Stimulated activated CD4-positive, alpha-beta T cell treated with anti-CD3 and anti-CD28 coated beads, TNF-alpha, amount 100 ng/mL, for 24 hours (primary cell): ENCODE measurements at regions not wholly inside any gene's neighbourhood (a gene's known extent, or its start where the extent isn't known, plus 50 kb on each side); places are given as distances from the start of the nearest gene placed in this dataset.

Source experiments
- DNase-seq, 3 experiments: peaks; one replicate each; pipeline ENCODE4 v3.0.0-alpha.2; 2020; ENCODE audit warnings: low read depth in 3 of 3

DNA sequence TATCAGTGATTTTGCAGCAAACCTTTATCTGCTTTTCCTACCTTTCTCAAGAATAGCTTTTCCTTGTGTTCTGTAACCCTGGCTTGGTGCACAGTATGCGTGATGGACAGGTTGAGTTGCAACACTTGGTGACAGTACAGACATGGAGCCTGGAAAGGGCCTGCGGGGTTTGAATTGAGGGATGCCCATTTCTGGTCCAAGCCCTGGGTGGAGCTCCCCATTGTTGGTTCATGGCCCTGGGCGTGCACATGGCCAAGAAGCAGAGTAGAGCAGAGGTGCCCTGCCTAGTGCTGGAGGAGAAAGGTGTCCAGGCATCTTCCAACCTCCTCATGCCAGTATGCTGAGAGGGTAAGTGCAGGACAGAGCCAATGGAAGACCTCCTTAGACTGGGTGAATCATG is 106.6 kb upstream of the MKLN1 start:
- no peak for DNase-seq

DNA sequence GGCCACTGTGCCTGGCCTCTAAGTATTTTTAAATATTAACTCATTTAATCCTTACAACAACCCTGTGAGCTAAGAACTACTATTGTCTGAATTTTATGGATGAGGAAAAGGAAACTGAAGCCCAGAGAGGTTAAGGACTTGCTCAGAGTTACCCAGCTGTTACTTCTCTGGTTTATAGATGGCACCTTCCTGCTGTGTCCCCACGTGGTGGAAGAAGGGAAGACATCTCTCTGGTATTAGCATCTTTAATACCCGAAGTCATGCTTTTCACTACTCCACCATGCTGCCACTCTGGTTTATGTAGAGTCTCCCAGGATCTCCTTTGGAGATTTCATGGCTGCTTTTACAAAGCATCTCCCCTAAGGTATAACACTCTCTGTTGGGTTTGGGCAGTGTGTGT is 105.5 kb upstream of the MKLN1 start:
- DNase-seq = no peak

DNA sequence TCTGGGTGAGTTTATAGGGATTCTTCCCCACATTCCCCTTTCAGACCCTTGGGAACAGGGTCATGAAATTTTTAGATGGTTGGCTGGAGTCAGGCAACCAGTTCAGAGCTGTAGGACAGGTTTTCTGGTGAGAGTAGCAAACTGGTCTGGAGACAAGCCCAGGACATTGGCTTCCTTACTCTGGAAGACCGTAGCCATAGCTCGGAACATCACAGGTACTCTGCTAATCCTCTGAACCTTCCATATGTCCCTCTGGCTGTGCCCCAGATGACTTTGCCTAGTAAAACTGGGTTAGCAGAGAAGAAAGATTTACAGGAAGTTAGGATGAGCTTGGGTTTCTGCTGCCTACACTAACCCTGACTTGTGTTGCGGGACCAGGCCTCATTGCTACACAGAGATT is 104.5 kb upstream of the MKLN1 start:
- no peak for DNase-seq

DNA sequence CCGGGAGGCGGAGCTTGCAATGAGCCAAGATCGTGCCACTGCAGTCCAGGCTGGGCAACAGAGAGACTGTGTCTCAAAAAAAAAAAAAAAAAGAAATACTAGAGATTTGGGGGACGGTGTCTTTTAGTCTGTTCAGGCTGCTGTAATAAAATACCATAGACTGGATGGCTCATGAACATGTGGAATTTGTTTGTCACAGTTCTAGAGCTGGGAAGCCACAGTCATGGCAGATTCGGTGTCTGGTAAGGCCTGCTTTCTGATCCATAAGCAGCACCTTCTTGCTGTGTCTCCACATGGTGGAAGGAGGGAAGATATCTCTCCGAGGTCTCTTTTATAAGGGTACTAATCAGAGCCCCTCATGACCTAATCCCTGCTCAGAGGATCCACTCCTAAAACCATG is 102.7 kb upstream of the MKLN1 start:
- DNase-seq = no peak

DNA sequence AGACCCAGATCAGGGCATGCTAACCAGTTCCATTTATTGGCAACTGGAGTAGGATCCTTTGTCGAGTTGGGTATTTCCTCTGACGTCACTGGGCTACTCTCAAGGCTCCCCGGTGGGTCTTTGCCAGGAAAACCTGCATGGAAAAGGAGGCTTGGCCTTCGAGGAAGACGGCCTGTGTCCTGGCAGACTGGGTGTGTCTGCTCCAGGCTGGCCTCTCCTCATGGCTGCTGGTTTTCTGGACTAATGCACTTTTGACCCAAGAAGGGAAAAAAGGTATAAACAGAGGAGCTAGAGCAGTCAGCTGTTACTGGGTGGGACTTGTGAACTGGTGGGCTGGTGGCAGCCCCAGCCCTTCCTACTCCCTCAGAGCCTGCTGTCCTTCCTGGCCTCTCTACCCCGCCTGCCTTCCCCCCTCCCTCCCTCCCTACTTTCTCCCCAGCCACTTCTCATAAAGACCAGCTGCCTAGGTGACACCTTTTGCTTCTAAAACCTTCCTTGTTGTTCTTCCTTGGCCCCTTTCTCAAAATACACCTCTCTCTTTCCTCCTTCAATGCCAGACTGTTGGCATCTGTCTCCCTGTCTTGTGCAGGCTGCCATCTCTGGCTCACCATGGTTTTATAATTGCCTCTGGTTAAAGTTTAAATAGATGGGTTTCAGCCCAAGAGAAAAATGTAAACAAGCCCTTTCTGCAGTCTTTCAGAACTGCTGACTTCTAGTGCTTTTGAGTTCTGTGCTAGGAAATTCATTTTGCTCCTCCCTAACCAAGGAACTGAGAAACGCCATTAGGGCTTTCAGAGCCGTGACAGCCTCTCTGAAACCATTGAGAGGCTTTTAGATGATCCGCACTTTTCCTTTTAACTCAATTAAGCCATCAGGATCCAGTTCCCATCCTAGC is 101.8 kb upstream of the MKLN1 start:
- no peak for DNase-seq

DNA sequence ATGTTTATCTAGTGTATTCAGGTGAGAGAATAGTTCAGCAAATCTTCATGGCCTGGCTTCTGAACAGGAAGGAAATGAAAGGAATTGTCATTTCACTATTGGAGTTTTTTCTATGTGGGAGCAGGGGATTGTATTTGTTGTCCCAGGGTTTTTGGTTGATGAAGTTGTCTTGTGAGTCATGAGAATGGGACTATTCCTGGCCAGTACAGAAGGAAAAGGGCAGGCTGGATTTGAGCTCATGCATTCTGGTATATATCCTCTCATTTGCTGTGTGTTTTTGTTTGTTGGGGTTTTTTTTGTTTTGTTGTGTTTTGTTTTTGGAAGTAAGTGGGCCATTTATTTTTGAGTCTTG is 101.2 kb upstream of the MKLN1 start:
- DNase-seq = no peak

DNA sequence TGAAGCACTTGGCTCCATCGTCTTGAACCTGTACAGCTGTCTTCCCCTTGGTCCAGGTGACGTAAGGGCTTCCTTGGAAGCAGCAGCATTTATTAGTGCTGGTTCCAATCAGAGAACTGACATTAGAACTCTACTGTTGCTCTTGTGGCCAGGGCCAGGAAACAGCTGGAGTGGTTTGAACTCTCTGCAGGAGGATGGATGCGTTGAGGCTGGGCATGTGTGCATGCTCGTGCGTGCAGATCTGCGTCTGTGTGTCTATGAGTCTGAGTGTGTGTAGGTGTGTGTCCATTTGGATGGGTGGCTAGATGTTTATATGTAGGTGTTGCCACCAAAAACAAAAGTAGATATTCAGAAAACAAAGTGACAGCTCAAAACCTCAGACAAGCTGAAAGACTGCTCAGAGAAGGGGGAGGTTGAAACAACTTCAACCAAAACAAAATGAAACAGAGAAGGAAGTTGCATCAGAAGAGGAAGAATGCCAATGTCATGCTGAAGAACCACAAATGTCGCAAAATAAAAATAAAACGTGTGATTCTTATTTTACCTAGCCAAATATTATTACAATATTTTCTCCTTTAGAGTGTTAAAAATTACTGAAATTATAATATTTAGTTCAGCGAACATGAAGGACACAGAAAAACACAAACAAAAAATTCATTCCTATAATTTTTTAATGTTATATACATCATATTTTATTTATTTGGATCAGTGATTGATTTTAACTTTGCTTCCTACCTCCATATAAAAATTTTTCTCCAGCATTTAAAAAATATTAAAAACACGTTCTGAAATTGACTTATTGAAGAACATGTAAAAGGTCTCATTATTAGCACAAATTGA is 96.1 kb upstream of the MKLN1 start:
- DNase-seq = peak; percentile 25 to 55 (median 48)

DNA sequence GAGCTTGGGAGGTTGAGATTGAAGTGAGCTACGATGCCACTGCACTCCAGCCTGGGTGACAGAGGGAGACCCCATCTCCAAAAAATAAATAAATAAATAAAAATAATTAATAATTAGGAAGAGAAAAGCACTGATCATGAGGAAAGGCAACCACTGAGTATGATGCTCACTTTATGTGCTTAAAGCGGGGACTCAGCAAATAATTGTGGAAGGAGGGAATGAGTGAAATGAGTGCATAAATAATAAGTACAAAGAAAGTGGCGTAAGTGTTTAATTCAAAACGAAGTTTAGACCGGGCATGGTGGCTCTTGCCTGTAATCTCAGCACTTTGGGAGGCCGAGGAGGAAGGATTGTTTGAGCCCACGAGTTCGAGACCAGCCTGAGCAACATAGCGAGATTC is 94.9 kb upstream of the MKLN1 start:
- no peak for DNase-seq

DNA sequence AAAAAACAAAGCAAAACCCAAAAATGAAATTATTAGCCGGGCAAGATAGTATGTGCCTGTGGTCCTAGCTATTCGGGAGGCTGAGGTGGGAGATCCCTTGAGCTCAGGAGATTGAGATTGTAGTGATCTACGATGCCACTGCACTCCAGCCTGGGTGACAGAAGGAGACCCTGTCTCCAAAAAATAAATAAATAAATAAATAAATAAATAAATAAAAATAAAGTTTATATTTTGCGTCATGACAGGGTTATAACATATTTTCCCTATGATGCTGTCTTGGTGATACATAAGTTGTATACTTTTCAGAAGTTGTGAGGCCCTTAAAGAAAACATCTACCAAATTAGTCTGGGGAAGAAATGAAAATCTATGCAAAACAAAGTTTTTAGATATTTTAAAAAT is 94.5 kb upstream of the MKLN1 start:
- no peak for DNase-seq

DNA sequence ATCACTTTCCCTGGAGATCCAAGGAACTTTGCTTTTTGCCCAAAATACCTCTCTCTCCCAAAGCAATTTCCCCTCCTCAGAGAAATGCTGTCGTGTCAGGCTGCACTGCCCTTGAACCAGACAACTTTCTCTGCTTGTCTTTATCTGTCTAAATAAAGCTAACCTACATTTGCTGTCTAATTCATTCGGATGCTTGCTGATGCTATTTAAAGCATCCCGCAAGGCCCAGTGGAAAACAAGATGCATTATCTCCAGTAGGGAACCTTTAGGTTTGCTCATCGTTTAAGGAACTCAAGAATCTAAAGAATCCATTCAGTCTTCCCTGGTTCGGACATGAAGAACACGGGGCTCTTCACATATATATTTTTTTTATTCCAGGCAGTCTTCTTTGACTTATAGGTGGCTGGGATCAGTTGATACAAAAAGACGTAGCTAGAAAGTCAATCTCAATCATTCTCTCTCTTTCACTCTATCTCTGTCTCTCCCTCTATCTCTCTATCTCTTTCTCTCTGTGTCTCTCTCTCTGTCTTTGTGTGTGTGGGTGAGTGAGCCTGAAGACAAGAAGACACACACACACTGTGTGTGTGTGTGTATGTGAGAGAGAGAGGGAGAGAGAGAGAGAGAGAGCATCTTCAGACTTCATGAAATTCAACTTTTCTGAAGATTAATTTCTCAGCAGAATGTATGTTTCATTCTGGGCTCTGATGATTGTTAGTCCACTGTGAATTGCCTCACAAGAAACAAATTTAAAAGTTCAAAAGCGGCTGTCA is 92.8 kb upstream of the MKLN1 start:
- DNase-seq = no peak

DNA sequence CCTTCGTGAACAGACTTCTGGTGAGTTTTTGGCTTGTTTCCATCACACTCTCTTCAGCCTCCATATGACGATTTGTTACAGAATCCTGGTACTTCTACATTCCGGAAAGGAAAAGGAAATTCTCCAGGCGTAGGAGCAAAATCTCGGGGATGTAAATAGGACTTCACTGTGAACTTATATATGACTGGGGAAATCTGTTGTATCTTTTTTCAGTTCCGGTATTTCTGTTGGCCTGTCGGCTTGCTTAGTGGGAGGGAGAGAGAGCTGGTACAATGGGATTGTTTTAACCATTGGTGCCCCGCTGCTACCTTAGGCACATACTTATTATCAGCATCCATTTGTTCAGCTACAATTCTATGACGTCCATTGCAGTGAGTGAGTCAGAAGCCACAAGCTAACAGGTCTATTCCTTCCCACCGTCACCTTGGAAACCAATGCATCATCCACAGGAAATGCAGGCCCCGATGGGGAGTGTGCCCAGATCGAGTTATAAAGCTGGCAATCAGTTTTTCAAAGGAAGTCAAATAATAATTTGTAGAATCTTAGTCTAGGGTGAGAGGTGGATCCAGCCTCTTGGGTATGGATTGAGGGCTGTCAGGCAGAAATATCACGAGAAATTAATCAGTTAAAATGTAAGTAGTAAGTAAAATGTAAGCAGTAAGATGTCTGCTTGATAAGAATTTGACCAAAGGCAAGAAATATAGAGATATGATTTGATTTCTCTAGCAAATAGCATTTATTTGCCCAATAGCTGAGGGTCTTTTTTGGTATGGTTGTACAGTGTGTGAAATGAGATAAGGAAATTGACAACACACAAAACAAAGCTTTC is 92.0 kb upstream of the MKLN1 start:
- peak; percentile 55 to 74 (median 64) for DNase-seq

DNA sequence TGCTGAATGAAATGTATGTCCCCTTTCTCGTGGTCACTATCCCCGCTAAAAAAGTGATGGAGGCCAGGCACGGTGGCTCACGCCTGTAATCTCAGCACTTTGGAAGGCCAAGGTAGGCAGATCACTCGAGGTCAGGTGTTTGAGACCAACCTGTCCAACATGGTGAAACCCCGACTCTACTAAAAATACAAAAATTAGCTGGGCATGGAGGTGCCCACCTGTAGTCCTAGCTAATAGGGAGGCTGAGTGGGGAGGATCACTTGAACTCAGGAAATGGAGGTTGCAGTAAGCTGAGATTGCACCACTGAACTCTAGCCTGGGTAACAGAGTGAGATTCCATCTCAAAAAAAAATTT is 91.4 kb upstream of the MKLN1 start:
- DNase-seq = no peak

DNA sequence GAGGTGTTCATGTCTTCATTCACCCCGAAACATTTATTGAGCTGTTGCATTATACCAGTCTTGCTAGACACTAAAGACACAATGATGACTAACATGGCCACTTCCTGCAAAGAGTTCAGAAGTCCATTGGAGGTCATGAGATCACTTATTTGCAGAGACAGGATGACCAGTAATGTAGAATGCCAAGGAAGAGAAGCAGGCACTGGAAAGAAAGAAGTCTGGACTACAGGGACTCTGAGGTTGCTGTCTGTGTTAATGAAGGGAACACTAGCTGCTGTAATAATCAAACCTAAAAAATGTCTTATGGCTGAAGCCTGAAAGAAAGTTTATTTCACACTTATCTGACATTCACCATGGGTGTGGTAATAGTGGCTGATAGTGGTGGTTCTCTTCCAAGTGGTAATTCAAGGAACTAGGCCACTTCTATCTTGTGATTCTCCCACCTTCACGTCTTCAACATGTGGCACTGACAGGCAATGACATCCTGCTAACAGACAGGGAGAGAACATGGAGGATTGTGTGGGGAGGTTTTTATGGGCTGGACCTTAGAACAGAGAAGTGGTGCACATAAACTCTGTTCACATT is 89.2 kb upstream of the MKLN1 start:
- no peak for DNase-seq

DNA sequence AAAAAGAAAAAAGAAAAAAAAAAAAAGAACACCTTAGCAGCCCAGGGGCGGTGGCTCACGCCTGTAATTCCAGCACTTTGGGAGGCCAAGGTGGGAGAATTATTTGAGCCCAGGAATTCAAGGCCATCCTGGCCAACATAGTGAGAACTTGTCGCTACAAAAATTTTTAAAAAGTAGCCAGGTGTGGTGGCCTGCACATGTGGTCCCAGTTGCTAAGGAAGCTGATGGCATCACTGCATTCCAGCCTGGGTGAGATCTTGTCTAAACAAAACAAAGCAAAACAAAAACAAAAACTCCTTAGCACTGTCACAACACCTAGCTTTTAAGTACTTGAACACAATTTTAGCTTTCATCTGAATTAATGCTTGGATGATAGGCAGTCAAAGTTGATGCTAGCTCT is 86.3 kb upstream of the MKLN1 start:
- DNase-seq = no peak

DNA sequence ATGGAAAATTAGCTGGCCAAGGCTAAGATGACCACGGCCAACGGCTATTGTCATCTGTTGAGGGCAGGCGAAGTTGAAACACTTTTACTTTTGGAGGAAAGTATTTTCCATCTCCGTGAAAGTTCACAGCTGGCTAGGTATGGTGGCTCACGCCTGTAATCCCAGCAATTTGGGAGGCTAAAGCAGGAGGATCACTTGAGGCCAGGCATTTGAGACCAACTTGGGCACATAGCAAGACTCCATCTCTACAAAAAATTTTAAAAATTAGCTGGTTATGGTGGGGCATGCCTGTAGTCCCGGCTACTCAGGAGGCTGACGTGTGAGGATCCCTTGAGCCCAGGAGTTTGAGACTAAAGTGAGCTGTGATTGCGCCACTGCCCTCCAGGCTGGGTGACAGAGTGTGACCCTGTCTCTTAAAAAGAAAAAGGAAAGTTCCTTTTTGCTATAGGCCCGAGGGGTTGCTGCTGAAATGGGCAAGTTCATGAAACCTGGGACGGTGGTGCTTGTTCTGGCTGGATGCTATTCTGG is 85.5 kb upstream of the MKLN1 start:
- DNase-seq = no peak

DNA sequence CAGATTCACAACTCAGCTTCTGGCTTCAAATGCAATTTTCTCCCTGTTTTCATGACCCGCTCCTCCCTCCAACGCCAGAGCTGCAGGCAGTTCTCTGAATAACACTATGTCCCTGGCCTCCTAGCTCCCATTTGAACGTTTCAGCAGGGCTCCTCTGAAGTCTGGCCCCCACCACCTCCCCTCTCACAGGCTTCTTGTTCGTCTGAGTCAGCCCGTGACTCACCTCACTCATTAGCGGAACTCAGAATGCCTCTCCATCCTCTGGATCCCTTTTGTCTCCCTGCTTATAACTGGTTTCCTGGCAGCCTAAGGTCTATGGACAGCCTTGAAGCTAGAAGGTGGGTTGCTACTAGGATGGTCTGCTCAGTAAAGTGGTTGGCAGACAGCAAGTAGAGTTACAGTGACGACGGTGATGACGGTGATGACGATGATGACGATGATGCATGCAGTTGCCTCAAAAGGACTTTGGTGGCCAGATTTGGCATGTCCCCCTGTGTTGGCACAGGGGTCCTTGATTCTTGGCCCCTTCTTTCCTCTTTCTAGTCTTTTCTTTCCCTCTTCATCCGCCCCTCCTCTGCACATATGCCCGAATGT is 83.3 kb upstream of the MKLN1 start:
- DNase-seq = no peak

DNA sequence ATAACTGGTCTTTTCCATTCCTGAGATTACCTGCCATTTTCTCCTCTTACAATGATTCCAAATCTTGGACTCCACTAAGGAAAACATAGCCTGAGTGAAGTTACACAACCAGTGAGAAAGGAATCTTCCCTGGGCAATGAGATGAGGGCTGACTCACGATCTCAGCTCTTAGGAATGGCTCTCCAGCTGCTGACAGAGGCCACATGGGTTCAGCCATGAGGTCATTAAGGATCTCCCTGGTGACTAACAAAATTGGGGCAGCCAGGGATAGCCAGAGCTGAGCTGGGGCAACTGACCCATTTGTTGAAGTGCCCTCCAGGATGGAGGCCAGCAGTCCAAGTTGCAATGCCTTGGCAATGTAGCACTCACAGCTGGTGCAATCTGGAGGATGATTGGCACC is 78.7 kb upstream of the MKLN1 start:
- DNase-seq = no peak

DNA sequence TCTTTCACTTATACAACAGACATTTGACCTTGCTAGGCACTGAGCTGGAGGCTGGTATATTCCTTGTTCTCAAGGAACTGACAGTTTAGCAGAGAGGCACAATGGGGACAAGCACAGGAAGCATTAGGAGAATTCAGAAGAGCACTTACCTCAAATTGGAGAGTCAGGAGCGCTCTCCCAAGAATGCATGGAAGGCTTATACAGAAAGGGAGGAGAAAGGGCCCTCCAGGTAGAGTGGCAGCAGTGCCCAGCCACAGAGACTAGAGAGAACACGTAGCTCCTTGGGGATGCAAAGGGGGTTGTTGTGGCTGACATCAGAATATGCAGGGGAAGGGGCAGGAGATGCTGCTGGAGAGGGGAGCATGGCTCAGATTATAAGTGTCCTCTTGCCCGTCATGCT is 78.2 kb upstream of the MKLN1 start:
- no peak for DNase-seq

DNA sequence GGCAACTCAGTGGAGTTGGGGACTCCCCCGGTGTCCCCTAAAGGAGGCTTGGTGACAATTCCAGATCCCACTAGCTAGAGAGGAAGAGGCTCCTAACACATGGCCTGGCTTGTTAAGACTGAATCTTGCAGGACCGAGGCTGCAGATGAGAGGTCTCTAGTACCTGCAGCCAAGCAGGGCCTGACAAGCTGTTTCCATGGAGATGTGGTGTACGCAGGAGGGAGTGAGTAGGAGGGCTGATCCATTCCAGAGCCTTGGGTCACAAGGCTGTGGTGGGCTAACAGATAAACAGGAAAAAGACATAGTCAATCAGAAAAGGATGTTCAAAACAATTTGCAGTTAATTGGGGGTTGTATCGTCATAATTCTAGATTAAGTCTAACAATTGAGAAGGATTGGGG is 77.3 kb upstream of the MKLN1 start:
- no peak for DNase-seq

DNA sequence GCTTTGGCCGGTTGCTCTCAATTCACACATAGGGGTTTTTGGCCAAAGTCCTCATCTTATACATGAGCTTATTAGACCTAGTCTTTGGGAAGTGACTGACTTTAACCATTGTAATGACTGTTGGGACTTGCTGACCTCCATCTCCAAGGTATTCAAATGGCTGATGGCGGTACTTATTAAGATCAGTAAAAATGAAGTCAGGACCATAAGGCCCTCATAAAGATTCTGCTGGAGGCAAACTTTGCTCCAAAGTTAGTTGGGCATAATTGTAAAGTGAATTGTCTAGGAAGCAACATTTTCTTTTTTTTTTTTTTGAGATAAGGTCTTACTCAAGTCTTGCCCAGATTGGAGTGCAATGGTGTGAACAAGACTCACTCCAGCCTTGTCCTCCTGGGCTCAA is 76.3 kb upstream of the MKLN1 start:
- DNase-seq = no peak

DNA sequence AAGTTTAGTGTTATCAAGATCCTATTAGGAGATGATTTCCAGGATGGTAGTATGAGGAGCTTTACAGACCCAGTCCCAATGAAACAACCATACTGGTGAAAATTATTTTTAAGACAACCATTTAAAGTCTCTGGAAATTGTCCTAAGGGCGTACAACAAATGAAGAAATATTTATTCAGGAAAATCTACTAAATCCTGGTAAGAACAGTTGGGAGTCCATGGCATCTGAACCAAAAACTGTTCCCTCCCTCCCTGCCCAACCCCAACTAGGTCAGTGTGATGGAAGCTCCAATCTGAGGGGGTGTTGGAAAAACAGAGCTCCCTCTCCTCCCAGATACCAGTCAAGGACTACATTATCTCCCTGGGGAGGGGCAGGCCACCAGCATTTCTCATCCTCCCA is 74.7 kb upstream of the MKLN1 start:
- DNase-seq = no peak
